A549 (cell line): ENCODE measurements at regions not wholly inside any gene's neighbourhood (a gene's known extent, or its start where the extent isn't known, plus 50 kb on each side); places are given as distances from the start of the nearest gene placed in this dataset.
"Not testable (repeated sequence)": the region's sequence is repeated elsewhere in the genome, so short reads cannot be mapped to it uniquely, and the experiment has no call there.

Experiments
- EP300 ChIP-seq, 2 experiments: fragments of >200 bp; sonication (Bioruptor Twin); formaldehyde crosslinking; IDR thresholded peaks; 2 replicates in 1 of 2; 3 replicates in 1 of 2; pipeline ENCODE4 v1.6.1; 2016 to 2017
- HDAC2 ChIP-seq: fragments of 200-600 bp; sonication (generic); IDR thresholded peaks from 2 replicates; pipeline ENCODE4 v1.6.1; 2016
- KDM5A ChIP-seq: fragments of 200-600 bp; sonication (generic); IDR thresholded peaks from 2 replicates; pipeline ENCODE4 v1.6.1; 2016; ENCODE audit warnings: antibody characterized with exemption, mild to moderate bottlenecking
- NR3C1 ChIP-seq: fragments of >200 bp; sonication (Bioruptor Twin); formaldehyde crosslinking; IDR thresholded peaks from 3 replicates; pipeline ENCODE4 v1.6.1; 2017
- POLR2A ChIP-seq: IDR thresholded peaks from 2 replicates; pipeline ENCODE4 v1.6.1; 2012; ENCODE audit warnings: mild to moderate bottlenecking, low read length
- TF ChIP-seq, protein P1 (sequence below): fragments of >200 bp; sonication (Bioruptor Twin); formaldehyde crosslinking; IDR thresholded peaks from 3 replicates; pipeline ENCODE4 v1.5.1; 2016
- TF ChIP-seq, protein P2 (sequence below): fragments of 150-350 bp; IDR thresholded peaks from 2 replicates; pipeline ENCODE4 v1.6.1; 2014; ENCODE audit warnings: low read depth, mild to moderate bottlenecking, low read length
- TF ChIP-seq, protein P3 (sequence below): fragments of 200-600 bp; sonication (generic); IDR thresholded peaks from 2 replicates; pipeline ENCODE4 v1.6.1; 2016; ENCODE audit warnings: antibody characterized with exemption, mild to moderate bottlenecking, moderate library complexity
- TF ChIP-seq, protein P4 (sequence below): fragments of 450-650 bp; IDR thresholded peaks from 2 replicates; pipeline ENCODE4 v1.6.1; 2014; ENCODE audit warnings: antibody characterized with exemption
- TF ChIP-seq, protein P5 (sequence below): IDR thresholded peaks from 2 replicates; pipeline ENCODE4 v1.6.1; 2012

DNA sequence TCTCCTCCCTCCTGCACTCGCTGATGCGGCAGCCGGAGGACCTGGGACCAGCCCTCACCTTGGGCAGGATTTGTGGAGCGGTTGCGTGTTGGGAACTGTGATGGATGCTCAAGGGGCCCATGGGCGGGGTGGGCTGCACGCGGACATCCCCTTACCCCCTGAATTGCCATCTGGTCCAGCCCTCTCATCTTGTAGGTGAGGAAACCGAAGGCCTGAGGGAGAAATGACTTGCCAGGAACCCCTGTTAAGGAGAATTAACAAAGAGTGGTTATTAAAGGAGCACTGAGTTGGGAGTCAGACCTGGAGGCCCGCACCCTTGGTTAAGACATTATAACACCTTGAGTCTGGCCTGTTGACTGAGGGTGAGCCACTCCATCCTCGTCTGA lies 2752.2 kb downstream of the RPIA start:
- TF ChIP-seq KDM5A; NR3C1; POLR2A; HDAC2; EP300 (IDR thresholded peaks at IDR 0.05): not testable (repeated sequence)
- TF ChIP-seq, protein P1, sequence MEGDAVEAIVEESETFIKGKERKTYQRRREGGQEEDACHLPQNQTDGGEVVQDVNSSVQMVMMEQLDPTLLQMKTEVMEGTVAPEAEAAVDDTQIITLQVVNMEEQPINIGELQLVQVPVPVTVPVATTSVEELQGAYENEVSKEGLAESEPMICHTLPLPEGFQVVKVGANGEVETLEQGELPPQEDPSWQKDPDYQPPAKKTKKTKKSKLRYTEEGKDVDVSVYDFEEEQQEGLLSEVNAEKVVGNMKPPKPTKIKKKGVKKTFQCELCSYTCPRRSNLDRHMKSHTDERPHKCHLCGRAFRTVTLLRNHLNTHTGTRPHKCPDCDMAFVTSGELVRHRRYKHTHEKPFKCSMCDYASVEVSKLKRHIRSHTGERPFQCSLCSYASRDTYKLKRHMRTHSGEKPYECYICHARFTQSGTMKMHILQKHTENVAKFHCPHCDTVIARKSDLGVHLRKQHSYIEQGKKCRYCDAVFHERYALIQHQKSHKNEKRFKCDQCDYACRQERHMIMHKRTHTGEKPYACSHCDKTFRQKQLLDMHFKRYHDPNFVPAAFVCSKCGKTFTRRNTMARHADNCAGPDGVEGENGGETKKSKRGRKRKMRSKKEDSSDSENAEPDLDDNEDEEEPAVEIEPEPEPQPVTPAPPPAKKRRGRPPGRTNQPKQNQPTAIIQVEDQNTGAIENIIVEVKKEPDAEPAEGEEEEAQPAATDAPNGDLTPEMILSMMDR, result not testable (repeated sequence)
- TF ChIP-seq, protein P2, sequence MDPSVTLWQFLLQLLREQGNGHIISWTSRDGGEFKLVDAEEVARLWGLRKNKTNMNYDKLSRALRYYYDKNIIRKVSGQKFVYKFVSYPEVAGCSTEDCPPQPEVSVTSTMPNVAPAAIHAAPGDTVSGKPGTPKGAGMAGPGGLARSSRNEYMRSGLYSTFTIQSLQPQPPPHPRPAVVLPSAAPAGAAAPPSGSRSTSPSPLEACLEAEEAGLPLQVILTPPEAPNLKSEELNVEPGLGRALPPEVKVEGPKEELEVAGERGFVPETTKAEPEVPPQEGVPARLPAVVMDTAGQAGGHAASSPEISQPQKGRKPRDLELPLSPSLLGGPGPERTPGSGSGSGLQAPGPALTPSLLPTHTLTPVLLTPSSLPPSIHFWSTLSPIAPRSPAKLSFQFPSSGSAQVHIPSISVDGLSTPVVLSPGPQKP, result not testable (repeated sequence)
- TF ChIP-seq, protein P3, sequence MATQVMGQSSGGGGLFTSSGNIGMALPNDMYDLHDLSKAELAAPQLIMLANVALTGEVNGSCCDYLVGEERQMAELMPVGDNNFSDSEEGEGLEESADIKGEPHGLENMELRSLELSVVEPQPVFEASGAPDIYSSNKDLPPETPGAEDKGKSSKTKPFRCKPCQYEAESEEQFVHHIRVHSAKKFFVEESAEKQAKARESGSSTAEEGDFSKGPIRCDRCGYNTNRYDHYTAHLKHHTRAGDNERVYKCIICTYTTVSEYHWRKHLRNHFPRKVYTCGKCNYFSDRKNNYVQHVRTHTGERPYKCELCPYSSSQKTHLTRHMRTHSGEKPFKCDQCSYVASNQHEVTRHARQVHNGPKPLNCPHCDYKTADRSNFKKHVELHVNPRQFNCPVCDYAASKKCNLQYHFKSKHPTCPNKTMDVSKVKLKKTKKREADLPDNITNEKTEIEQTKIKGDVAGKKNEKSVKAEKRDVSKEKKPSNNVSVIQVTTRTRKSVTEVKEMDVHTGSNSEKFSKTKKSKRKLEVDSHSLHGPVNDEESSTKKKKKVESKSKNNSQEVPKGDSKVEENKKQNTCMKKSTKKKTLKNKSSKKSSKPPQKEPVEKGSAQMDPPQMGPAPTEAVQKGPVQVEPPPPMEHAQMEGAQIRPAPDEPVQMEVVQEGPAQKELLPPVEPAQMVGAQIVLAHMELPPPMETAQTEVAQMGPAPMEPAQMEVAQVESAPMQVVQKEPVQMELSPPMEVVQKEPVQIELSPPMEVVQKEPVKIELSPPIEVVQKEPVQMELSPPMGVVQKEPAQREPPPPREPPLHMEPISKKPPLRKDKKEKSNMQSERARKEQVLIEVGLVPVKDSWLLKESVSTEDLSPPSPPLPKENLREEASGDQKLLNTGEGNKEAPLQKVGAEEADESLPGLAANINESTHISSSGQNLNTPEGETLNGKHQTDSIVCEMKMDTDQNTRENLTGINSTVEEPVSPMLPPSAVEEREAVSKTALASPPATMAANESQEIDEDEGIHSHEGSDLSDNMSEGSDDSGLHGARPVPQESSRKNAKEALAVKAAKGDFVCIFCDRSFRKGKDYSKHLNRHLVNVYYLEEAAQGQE, result not testable (repeated sequence)
- TF ChIP-seq, protein P4, sequence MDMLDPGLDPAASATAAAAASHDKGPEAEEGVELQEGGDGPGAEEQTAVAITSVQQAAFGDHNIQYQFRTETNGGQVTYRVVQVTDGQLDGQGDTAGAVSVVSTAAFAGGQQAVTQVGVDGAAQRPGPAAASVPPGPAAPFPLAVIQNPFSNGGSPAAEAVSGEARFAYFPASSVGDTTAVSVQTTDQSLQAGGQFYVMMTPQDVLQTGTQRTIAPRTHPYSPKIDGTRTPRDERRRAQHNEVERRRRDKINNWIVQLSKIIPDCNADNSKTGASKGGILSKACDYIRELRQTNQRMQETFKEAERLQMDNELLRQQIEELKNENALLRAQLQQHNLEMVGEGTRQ, result not testable (repeated sequence)
- TF ChIP-seq, protein P5, sequence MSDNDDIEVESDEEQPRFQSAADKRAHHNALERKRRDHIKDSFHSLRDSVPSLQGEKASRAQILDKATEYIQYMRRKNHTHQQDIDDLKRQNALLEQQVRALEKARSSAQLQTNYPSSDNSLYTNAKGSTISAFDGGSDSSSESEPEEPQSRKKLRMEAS, result not testable (repeated sequence)
